Astrocyte (in vitro differentiated cells and primary cell): ENCODE measurements at regions not wholly inside any gene's neighbourhood (a gene's known extent, or its start where the extent isn't known, plus 50 kb on each side); places are given as distances from the start of the nearest gene placed in this dataset.

Experiments used
- CTCF ChIP-seq: IDR thresholded peaks from 2 replicates; pipeline ENCODE4 v1.5.1; 2011; ENCODE audit warnings: low read depth, mild to moderate bottlenecking, inconsistent platforms, low read length, moderate library complexity; ENCODE audit not compliant: insufficient read depth
- EZH2 ChIP-seq: IDR thresholded peaks from 2 replicates; pipeline ENCODE4 v1.6.1; 2012; ENCODE audit warnings: mild to moderate bottlenecking, low read length, inconsistent platforms; ENCODE audit not compliant: insufficient read depth

- no peak for TF ChIP-seq EZH2
- no peak for TF ChIP-seq CTCF
Observed at GRCh38 chr16:77600555-77600954, 121.8 kb upstream of the NUDT7 start.
